ENCODE measurements at regions not wholly inside any gene's neighbourhood (a gene's known extent, or its start where the extent isn't known, plus 50 kb on each side); places are given as distances from the start of the nearest gene placed in this dataset.
"Not testable (repeated sequence)": the region's sequence is repeated elsewhere in the genome, so short reads cannot be mapped to it uniquely, and the experiment has no call there.

DNA sequence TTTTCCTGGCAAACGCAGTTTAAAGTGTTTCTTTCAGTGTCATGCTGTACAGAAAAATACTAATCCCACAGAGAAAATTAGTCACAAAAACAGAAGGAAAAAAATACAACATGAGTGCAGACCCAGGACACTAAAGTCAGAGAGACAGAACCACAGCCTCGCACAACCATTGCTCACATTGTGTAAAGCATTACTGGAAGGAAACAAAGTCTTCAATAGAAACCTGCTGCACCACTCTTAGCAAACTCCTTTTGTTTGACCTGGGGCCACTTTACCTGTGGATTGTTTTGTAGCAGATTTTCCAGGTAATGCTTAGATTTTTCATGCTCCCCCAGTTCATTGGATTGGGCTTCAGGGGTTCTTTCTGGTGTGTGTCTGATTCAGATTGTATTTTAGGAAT, 131.8 kb upstream of the TMLHE start:
- Histone ChIP-seq H3K4me3 (replicated peaks in 1 of 3; ENCODE audit: insufficient read depth in 1 of 3, low read depth in 1 of 3, low read length in 3 of 3) (no peak overlapping the region), H3K9me1 (replicated peaks; ENCODE audit: control insufficient read depth, extremely low read depth, insufficient read depth, low read length) (no peaks in the 10 kb centered on the region), H3K27me3 (ENCODE audit: control insufficient read depth in 2 of 2, insufficient read depth in 2 of 2, low read length in 2 of 2) (no peaks in the 10 kb centered on the region), H3K4me2 (ENCODE audit: insufficient read depth, low read length) (no peak overlapping the region), H3K27ac (ENCODE audit: insufficient read depth, low read depth, low read length) (no peak overlapping the region), H3K79me2 (ENCODE audit: control insufficient read depth, insufficient read depth, low read length) (no peaks in the 10 kb centered on the region), H4K20me1 (replicated peaks; ENCODE audit: control insufficient read depth, extremely low read depth, insufficient read depth, low read length) (no peaks in the 10 kb centered on the region), H3K9ac (replicated peaks; ENCODE audit: extremely low read depth, insufficient read depth, low read length) (no peak overlapping the region), H3K4me1 (ENCODE audit: control insufficient read depth, extremely low read depth, insufficient read depth, low read length) (no peaks in the 10 kb centered on the region), H2AFZ (ENCODE audit: low read depth, low read length) (no peak overlapping the region), H3K36me3 (ENCODE audit: control insufficient read depth in 2 of 2, extremely low read depth in 1 of 2, insufficient read depth in 2 of 2, low read length in 2 of 2) (no peaks in the 10 kb centered on the region), H3K9me3 (replicated peaks; ENCODE audit: control insufficient read depth, insufficient read depth, low read length) (no peaks in the 10 kb centered on the region)
- CTCF ChIA-PET, result no interaction called here
- POLR2A ChIA-PET, result no interaction called here
- BruUV-seq (replicated peaks), result no TSS peak
- intact Hi-C loops (cut with micrococcal nuclease), result no loop called here
- TF ChIP-seq POLR2AphosphoS5 (IDR thresholded peaks at IDR 0.05; ENCODE audit: insufficient read depth, low read depth, low read length) (no peak), FOS (IDR thresholded peaks at IDR 0.05; ENCODE audit: borderline replicate concordance, insufficient read depth, low read length) (no peak), MYC (IDR thresholded peaks at IDR 0.05; ENCODE audit: low read depth, low read length) (no peak), JUN (IDR thresholded peaks at IDR 0.05; ENCODE audit: borderline replicate concordance, insufficient read depth, insufficient read length, low read depth) (no peak), EZH2 (IDR thresholded peaks at IDR 0.05; ENCODE audit: borderline replicate concordance, low read depth, low read length, severe bottlenecking) (no peak), GATA2 (IDR thresholded peaks at IDR 0.05; ENCODE audit: insufficient read depth, insufficient read length, low read depth, low read length) (no peak), POLR2A (IDR thresholded peaks at IDR 0.05; ENCODE audit: low read depth, low read length) (no peak)
- TF ChIP-seq, protein P1, sequence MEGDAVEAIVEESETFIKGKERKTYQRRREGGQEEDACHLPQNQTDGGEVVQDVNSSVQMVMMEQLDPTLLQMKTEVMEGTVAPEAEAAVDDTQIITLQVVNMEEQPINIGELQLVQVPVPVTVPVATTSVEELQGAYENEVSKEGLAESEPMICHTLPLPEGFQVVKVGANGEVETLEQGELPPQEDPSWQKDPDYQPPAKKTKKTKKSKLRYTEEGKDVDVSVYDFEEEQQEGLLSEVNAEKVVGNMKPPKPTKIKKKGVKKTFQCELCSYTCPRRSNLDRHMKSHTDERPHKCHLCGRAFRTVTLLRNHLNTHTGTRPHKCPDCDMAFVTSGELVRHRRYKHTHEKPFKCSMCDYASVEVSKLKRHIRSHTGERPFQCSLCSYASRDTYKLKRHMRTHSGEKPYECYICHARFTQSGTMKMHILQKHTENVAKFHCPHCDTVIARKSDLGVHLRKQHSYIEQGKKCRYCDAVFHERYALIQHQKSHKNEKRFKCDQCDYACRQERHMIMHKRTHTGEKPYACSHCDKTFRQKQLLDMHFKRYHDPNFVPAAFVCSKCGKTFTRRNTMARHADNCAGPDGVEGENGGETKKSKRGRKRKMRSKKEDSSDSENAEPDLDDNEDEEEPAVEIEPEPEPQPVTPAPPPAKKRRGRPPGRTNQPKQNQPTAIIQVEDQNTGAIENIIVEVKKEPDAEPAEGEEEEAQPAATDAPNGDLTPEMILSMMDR (IDR thresholded peaks at IDR 0.05; ENCODE audit: extremely low read depth in 1 of 2, insufficient read depth in 1 of 2, low read depth in 1 of 2, low read length in 2 of 2), result no peak
- TF ChIP-seq, protein P2, sequence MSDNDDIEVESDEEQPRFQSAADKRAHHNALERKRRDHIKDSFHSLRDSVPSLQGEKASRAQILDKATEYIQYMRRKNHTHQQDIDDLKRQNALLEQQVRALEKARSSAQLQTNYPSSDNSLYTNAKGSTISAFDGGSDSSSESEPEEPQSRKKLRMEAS (IDR thresholded peaks at IDR 0.05; ENCODE audit: insufficient read depth, insufficient read length), result no peak
- no peak for FAIRE-seq
- dilution Hi-C loops (cut with MboI; ENCODE audit: extremely low pct_ligation_motif_present, low sequenced_read_pairs), result no loop called here
- no peak for DNase-seq (ENCODE audit: low read depth, low spot score)

DNA sequence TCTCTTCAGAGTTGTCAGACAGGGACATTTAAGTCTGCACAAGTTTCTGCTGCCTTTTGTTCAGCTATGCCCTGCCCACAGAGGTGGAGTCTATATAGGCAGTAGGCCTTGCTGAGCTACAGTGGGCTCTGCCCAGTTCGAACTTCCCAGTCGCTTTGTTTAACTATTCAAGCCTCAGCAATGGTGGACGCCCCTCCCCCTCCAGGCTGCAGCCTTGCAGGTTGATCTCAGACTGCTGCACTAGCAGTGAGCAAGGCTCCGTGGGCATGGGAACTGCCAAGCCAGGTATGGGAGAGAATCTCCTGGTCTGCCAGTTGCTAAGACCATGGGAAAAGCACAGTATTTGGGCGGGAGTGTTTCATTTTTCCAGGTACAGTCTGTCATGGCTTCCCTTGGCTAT, 115.6 kb upstream of the TMLHE start:
- intact Hi-C loops (cut with micrococcal nuclease); H3K36me3 ChIP-seq (ENCODE audit: control insufficient read depth in 2 of 2, extremely low read depth in 1 of 2, insufficient read depth in 2 of 2, low read length in 2 of 2); H3K79me2 ChIP-seq (ENCODE audit: control insufficient read depth, insufficient read depth, low read length); H3K27me3 ChIP-seq (ENCODE audit: control insufficient read depth in 2 of 2, insufficient read depth in 2 of 2, low read length in 2 of 2); H3K9me3 ChIP-seq (replicated peaks; ENCODE audit: control insufficient read depth, insufficient read depth, low read length); H4K20me1 ChIP-seq (replicated peaks; ENCODE audit: control insufficient read depth, extremely low read depth, insufficient read depth, low read length); H3K27ac ChIP-seq (ENCODE audit: insufficient read depth, low read depth, low read length); FAIRE-seq; H3K9me1 ChIP-seq (replicated peaks; ENCODE audit: control insufficient read depth, extremely low read depth, insufficient read depth, low read length); BruUV-seq (replicated peaks); dilution Hi-C loops (cut with MboI; ENCODE audit: extremely low pct_ligation_motif_present, low sequenced_read_pairs); H3K9ac ChIP-seq (replicated peaks; ENCODE audit: extremely low read depth, insufficient read depth, low read length); H2AFZ ChIP-seq (ENCODE audit: low read depth, low read length); H3K4me3 ChIP-seq (replicated peaks in 1 of 3; ENCODE audit: insufficient read depth in 1 of 3, low read depth in 1 of 3, low read length in 3 of 3); H3K4me2 ChIP-seq (ENCODE audit: insufficient read depth, low read length); DNase-seq (ENCODE audit: low read depth, low spot score); POLR2A ChIA-PET; CTCF ChIA-PET; H3K4me1 ChIP-seq (ENCODE audit: control insufficient read depth, extremely low read depth, insufficient read depth, low read length): not testable (repeated sequence)

All from endothelial cell of umbilical vein (primary cell).